Endothelial cell (in vitro differentiated cells): ENCODE measurements at regions not wholly inside any gene's neighbourhood (a gene's known extent, or its start where the extent isn't known, plus 50 kb on each side); places are given as distances from the start of the nearest gene placed in this dataset.

Source experiments
- DNase-seq: peaks from one replicate; pipeline ENCODE4 v3.0.0; 2021; ENCODE audit warnings: low spot score
- H3K27ac Mint-ChIP-seq: one replicate; pipeline ENCODE4 v1.8.0; 2021; ENCODE audit warnings: mixed read lengths, inconsistent platforms; ENCODE audit not compliant: unreplicated experiment
- H3K27me3 Mint-ChIP-seq: one replicate; pipeline ENCODE4 v1.8.0; 2021; ENCODE audit warnings: mild to moderate bottlenecking, moderate library complexity, mixed read lengths, inconsistent platforms; ENCODE audit not compliant: unreplicated experiment
- H3K36me3 Mint-ChIP-seq: one replicate; pipeline ENCODE4 v1.8.0; 2021; ENCODE audit warnings: mild to moderate bottlenecking, low read depth, mixed read lengths, inconsistent platforms; ENCODE audit not compliant: unreplicated experiment
- H3K4me1 Mint-ChIP-seq: one replicate; pipeline ENCODE4 v1.8.0; 2021; ENCODE audit warnings: mild to moderate bottlenecking, mixed read lengths, inconsistent platforms; ENCODE audit not compliant: unreplicated experiment
- H3K4me3 Mint-ChIP-seq: one replicate; pipeline ENCODE4 v1.8.0; 2021; ENCODE audit warnings: mild to moderate bottlenecking, mixed read lengths, inconsistent platforms; ENCODE audit not compliant: unreplicated experiment
- H3K9me3 Mint-ChIP-seq: one replicate; pipeline ENCODE4 v1.8.0; 2021; ENCODE audit warnings: mixed read lengths, inconsistent platforms; ENCODE audit not compliant: unreplicated experiment
- CTCF ChIP-seq: fragments of 200-600 bp; sonication (generic); IDR thresholded peaks from one replicate; pipeline ENCODE4 v1.5.0; 2021; ENCODE audit warnings: antibody characterized with exemption; ENCODE audit not compliant: unreplicated experiment

- Mint-ChIP-seq H3K27me3 (peaks cover 2% of the 10 kb centered on the region), H3K36me3 (no peaks in the 10 kb centered on the region), H3K4me1 (no peaks in the 10 kb centered on the region), H3K9me3 (no peaks in the 10 kb centered on the region), H3K27ac (no peak overlapping the region), H3K4me3 (no peak overlapping the region)
- no peak for DNase-seq
- no peak for TF ChIP-seq CTCF
These were observed 383.3 kb upstream of the CITED2 start for GRCh38 chr6:139757784-139758183.

GRCh38 chr6:139756381-139756780 lies 381.9 kb upstream of the CITED2 start:
- TF ChIP-seq CTCF: no peak
- Mint-ChIP-seq H3K4me1 (no peaks in the 10 kb centered on the region), H3K9me3 (no peaks in the 10 kb centered on the region), H3K36me3 (no peaks in the 10 kb centered on the region), H3K27me3 (peaks cover 2% of the 10 kb centered on the region), H3K27ac (no peak overlapping the region), H3K4me3 (no peak overlapping the region)
- DNase-seq: no peak

DNA sequence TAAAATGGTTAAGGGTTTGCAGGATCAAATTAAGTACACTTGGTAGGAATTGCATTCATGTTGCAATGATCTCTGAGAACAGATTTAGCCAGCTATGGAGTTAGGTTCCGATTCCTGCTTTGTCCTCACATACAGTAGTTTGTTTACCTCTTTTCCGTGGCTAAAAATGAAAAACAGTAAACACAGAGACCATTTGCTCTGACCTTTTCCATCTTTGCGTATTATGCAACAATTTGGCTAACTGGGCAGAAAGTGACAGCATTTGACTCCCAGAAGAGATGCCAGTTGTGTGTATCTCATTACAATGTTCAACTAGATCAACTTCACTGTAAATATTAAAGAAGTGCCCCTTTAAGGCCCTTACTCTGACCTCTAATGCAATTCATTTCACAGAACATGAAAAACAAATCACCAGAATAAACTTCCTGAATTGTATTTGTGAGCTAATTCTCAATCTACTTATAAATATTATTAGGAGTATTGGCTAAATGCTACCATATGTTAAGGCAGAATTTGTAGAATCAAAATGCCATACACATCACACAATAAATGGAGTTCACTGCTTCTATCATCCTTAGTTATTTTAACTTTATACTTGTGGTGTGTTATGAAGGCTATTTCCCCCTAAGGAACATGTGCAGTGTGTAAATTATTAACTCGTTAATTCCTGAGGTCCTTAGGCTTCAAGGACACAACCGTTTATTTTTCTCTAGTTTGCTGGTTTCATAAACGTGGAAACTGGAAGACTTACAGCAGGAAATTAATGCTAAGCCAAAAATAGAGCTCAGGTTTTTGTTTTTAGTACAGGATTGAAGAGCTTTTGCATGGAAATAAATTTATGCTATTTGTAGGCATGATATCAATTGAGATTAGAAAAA lies 380.7 kb upstream of the CITED2 start:
- Mint-ChIP-seq H3K36me3 (no peaks in the 10 kb centered on the region), H3K27me3 (peaks cover 2% of the 10 kb centered on the region), H3K4me3 (no peak overlapping the region), H3K9me3 (no peaks in the 10 kb centered on the region), H3K27ac (no peak overlapping the region), H3K4me1 (no peaks in the 10 kb centered on the region)
- TF ChIP-seq CTCF: no peak
- DNase-seq: no peak

DNA sequence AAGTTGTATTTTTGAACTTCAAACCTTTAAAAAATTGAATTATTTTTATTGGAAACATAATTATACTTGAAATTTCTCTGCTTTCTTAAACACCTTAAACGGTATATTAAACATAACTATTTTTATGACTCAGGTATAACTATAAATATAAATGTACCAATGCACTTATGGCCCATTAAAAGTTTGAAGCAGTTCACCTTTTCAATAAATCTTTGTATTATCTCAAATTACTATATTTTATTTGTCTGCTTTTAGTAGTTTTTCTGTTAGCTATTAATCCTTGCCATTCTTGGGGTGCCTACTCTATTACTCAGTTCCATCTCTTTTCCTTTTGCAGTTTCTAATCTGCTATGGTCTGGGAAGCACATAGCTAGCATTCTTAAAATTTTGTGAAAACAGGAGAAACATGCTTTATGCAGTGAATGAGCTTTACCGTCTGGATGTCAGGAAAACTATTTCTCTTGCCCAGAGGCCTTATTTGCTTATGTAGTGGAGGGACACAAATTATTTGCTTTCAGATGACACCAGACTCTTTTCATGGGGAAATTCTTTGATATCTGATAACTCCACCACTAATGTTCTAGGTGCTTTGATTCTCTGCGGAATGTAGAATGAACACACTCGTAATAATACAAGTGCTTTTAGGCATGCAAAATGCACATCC lies 378.9 kb upstream of the CITED2 start:
- H3K36me3 Mint-ChIP-seq: no peaks in the 10 kb centered on the region
- no peak for TF ChIP-seq CTCF
- no peak for DNase-seq
- no peak overlapping the region for H3K4me3 Mint-ChIP-seq
- no peaks in the 10 kb centered on the region for H3K4me1 Mint-ChIP-seq
- H3K27ac Mint-ChIP-seq: no peak overlapping the region
- H3K27me3 Mint-ChIP-seq: peaks cover 2% of the 10 kb centered on the region
- no peaks in the 10 kb centered on the region for H3K9me3 Mint-ChIP-seq

DNA sequence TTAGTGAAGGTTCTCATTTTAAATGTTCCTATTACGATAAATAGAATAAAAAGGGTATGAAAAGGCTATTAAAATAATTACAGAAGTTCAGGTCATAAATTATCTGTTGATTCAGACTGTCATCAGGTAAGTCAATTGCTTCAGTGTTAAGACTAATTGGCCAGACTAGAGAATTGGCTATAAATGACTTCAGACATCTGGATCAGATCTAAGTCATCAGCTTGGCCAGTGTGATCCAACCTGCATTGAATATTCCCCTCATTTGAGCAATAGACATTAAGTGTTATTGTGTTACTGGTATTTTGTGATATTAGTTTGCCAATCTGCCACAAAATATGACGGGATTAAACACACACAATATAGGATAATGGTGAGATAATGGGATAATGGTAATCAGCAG lies 377.6 kb upstream of the CITED2 start:
- Mint-ChIP-seq H3K4me1 (no peaks in the 10 kb centered on the region), H3K27ac (no peak overlapping the region), H3K36me3 (no peaks in the 10 kb centered on the region), H3K9me3 (no peaks in the 10 kb centered on the region), H3K4me3 (no peak overlapping the region), H3K27me3 (no peaks in the 10 kb centered on the region)
- no peak for DNase-seq
- TF ChIP-seq CTCF: no peak
